AML-193 (cell line): ENCODE measurements at regions not wholly inside any gene's neighbourhood (a gene's known extent, or its start where the extent isn't known, plus 50 kb on each side); places are given as distances from the start of the nearest gene placed in this dataset.

Experiments
- DNase-seq, 2 experiments: peaks; one replicate each; lab custom pipeline; 2025; lab: John Stamatoyannopoulos, UW

DNA sequence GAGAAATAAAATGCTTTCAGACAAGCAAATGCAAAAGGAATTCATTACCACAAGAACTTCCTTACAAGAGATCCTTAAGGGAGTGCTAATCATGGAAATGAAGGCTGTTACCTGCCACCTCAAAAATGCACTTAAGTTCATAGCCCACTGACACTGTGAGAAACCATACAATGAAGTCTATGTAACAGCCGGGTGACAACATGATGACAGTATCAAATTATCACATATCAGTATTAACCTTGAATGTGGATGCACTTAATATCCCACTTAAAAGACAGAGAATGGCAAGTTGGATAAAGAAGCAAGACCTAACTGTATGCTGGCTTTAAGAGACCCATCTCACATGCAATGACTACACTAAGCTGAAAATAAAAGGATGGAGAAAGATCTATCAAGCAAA is 403.4 kb upstream of the MC4R start:
- DNase-seq: no peak

DNA sequence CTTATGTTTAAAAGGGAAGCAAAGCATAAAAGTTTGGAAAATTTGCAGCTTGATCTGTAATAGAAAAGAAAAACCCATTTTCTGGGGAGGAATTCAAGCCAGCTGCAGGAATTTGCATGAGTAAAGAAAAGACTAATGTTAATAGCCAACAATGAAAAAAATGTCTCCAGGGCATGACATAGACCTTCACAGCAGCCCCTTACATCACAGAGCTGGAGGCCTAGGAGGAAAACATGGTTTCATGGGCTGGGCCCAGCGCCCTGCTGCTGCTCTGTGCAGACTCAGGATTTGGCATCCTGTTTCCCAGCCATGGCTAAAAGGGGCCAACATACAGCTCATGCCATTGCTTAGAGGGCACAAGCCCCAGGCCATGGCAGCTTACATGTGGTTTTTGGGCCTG is 411.6 kb upstream of the MC4R start:
- no peak for DNase-seq

DNA sequence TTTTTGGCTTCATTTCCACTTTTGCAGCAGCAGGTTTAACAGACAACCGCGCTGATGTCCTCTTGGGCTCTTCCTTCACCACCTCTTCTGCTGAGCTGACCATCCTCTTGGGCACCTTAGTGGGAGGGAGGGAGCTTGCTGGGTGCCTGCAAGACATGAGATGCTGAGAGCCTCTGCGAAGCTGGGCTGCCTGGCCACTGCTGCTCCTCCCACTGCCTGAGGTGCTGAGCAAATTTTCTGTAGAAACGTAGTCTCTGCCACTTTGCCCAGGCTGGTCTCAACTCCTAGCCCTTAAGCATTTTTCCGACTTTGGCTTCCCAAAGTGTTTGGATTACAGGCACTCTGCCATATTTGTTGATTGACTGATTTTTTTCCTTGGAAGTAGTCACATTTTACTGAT is 422.2 kb upstream of the MC4R start:
- no peak for DNase-seq

DNA sequence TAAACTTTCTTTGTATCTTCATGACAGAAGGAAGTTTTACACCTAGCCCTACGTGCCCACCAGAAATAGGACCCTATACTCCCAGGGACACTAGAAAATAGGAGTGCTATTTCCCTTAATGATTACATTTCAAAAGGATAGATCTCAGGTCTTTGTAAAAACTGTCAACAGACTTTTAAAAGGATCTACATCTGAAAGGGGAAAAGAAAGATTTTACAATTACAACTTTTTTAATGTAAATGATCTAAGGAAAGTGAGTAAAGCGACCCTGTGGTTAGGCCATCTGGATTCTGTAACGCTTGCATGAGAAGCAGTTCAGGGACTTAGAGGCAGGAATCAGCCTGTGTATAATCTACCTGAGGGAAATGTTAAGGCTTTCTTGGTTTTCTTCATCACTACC is 431.8 kb upstream of the MC4R start:
- DNase-seq: no peak

DNA sequence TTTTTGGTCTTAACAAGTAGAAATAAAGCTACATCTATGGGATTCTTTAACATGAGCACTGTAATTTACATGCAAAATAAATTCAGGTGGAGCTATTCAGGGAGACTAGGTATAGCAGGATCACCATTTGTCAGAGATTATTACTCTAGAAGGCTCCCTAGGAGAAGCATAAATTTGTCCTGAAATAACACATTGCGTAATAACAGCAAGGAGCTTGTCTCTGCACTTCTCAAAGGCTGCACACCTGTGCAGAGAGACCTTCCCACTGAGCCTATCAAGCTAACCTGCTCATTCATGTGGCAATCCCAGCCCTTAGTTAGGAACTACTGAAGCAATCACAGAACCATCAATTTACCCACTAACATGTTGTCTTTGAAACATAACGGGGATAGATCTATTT is 437.4 kb upstream of the MC4R start:
- DNase-seq: no peak

DNA sequence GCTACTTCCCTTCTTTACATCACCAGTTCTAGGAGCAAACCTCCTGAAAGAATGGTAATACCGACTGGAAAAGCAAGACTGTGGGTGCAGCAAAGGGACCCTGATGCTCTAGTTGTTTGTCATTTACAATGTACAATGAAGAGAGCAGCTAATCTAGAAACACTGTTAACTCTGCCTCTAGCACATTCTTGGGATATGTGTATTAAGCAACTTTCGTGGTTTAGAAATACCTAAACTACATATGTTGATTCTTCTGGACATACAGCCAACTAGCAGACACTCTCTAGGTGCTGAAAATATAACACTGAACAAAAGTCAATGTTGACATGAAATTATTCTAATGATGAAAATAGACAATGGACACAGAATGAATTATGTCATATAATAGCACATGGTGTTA is 440.3 kb upstream of the MC4R start:
- DNase-seq: no peak

DNA sequence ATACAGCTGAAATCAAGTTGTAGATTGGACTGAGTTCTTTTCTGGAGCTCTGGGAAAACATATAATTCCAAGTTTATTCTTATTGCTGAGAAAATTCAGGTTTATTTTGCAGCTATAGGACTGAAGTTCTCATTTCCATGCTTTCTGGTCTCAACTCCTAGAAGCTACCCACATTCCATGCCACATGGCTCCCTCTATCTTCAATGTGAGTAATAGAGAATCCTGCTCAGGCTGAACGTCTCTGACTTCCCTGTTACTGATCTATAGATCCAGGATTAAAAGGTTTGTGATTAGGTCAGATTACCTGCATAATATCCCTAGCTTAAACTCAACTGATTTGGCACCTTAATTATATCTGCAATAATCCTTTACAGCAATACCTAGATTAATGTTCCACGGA is 453.8 kb upstream of the MC4R start:
- no peak for DNase-seq

DNA sequence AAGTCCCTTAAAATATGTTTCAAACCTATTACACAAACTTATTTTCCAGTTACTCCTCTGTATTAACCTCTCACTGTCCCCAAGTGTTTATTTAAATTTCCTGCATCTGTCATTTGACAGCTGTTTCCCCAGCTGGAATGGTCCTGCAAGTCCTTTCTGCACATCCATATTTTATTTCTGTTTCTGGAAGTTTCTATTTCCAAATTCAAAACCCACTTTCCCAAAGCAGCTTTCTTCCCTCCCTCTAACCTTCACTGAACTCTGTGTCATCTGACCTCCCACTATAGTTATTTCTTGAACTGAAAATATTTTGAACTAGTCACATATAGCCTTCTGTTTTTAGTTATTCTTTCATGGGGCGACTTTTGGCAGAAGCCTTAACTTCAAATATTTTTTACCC is 459.4 kb upstream of the MC4R start:
- DNase-seq: no peak

DNA sequence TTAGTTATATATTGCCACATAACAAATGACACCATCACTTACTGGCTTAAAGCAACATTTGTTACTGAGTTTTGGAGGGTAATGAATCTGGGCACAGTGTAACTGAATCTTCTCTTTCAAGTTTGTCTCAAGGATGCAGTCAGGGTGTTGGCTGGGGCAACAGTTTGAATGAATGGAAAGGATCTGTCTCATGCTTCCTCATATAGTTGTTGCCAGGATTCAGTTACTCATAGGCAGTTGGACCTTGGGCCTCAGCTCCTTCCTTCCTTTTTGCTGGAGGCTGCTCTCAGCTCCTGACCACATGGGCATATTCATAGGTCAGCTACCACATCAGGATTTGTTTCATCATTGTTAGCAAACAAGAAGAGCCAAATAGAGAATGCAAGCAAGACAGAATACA is 466.1 kb upstream of the MC4R start:
- DNase-seq: no peak

DNA sequence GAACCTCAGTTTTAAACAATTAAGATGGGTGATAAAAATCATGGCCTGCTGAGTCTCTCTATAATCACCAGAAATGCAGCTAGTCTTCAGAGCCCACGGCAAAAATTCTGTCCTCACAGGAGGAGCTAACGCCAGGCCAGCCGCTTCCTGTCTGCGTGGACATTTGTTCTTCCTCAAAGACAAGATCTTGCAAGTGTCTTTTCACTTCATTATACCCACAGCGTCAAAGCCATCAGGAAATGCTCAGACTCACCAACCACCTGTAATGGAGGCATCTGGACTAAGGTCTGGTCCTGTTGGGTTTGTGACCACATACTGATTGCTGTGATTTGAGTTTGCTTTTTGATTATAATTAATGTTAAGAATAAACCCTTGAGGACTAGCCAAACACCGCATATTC is 473.8 kb upstream of the MC4R start:
- DNase-seq: no peak

DNA sequence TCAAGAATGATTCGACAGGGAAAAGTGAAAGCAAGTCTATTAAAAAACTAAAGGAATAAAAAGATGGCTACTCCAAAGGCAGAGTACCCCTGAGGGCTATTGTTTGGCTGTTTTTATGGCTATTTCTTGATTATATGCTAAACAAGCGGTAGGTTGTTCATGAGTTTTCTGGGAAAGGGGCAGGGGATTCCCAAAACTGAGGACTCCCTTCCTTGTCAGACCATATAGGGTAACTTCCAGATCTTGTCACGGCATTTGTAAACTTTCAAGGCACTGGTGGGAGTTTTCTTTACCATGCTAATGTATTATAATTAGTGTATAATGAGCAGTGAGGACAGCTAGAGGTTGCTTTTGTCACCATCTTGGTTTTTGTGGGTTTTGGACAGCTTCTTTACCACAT is 474.9 kb upstream of the MC4R start:
- DNase-seq: no peak

DNA sequence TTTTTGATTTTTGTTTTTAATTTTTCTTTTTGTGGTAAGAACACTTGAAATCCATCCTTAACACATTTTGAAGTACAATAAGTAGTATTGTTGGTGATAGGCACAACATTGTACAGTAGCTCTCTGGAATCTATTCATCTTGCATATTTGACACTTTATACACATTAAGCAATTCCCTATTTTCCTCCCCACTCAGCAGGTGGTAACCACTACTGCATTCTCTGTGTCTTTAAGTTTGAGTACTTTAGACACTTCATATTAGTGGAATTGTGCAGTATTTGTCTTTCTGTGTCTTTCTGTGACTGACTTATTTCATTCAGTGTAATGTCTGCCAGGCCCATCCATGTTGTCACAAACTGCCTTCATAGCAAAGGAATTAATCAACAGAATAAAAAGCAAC is 471.7 kb upstream of the CDH20 start:
- no peak for DNase-seq

DNA sequence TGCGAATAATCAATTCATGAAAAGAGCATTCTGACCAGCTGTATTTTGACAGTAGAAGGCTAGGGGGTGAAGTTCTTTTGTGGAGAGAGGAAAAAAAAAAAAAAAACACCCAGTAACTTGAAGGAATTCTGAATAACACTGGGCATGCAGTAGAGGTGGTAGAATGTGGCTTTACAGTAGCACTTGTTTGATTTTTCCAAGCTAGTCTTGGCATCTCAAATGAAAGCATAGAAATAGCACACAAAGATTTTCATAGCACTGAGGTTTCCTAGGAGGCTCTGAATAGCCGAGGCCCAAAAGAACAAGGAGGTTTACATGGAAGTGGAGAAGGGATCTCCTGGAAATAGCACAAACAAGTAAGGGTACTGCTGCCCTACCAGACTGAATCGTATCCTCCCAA is 470.2 kb upstream of the CDH20 start:
- DNase-seq: no peak

DNA sequence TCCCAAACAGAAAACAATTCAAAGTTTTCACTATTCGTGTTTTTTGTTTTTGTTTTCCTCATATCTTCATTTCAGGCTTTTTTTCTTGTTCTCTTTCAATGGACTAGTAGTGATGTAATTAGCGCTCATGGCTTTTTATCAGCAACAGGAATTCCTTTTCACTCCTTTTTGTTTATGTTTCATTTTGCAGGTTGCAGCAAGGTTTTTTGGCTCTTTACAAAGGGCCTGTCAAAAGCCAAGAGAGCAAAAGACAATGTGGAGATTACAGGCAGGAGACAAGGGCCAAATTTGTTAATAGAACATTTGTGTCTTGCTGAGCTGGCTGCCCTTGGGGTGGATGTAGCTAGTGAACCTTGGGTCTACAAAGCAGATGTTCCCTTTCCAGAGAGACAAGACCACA is 467.4 kb upstream of the CDH20 start:
- DNase-seq: no peak

DNA sequence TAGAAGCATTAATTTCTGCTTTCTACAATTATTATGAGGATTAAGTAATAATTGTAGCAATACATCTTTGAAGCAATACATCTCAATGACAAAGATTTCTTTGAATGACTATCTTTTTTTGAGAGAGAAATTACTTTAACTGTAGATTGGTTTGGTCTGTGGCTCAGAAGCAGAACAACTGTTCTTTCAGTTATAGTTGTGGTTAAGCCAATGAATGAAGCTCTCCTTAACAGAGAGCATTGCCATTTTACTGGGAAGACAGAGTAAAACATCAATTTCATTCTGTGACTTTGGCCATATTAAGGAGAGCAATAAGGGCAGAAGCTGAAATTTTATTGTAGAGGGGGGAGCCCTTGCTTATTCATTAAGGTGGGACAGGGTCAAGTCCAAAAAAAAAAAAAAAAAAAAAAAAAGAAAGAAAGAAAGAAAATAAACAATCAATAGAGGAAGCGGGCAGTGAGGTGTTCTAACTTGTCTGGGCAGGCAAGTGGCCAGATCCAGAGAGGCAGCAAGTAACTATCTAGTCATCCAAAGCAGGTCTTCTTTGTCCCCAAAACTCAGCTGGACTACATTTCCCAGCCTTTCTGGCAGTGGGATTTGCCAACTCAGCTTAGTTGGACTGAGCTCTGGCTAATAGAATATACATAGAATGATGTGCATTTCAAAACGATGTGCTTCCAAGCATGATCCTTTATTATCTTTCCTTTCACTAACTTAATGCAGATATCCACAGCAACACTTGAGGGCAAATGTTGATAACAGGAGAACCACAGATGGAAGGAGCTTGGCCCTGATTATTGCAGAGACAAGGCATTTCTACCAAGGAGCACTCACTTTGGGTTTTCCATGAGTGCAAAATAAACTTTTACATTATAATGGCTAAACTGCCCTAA is 462.7 kb upstream of the CDH20 start:
- DNase-seq: no peak

DNA sequence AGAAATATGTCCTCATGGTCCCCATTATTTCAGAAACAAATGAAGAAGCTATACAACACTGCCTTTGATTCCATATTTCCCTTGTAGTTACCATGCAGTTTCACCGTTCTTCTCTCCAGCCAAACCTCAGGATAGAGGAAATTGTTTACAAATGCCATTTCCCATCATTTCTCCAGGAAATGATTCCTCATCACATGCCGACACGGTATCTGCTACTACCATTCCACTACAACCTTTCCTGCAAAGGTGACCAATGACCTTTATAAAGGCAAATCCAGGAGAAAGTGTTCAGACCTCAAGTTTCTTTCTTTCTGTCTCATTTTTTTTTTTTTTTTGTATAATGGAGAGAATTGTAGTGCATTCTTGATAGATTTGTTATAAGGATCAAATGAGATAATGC is 460.8 kb upstream of the CDH20 start:
- no peak for DNase-seq

DNA sequence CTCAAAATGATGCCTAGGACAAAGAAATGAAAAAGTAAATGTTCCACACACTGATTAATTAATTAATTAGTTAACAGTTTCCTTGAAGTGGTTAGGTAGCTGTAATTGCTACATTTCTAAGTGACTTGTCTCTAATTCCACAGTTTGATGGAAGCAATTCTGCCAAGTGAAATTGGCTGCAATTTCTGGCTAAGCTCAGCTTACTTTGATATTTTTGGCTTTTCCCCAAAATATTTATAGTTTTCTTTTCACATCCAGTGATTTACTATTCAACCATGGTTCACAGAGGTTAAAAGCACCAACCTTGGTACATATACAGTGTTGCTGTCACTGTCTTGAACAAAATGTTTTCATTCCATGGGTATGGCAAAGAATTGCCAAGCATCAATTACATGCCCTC is 459.5 kb upstream of the CDH20 start:
- DNase-seq: no peak

DNA sequence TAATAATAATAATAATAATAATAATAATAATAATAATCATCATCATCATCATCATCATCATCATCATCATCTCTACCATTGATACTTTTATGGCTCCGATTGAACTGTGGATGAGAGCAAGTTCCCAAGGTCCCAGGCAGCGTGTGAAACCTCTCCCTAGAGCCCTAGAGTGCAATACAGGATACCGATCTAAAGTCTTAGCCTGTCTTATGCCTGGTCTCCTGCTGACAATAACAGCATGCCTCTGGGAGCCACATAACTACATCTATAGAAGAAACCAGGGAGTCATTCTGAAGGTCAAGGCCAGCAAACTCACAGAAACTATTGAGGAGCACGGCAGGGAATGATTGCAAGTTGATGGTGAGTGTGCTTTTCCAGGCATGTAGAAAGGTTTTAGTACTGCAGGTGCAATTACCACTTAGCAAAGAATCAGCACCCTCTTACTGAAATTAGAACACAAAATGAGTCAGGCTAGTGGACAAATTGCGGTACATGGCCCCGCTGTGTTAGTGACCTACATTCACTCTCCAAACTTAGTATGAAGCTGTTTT is 457.2 kb upstream of the CDH20 start:
- no peak for DNase-seq

DNA sequence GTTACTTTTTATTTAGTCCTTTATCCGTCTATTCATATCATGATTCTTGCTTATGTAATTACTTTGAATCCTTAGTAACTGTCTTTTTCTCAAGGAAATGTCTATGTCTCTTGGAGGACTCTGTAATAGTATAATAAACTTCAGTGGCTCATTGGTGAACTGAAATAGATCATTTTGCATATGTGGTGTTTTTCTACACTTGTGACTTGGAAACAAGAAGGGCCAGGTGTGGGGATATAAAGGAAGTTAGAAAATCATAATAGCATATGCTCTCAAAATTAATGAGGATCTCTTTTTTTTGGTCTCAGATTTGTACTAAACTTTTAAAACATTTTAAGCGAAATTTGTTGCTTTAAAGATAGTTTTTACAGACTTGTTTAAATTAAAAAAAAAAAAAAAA is 453.0 kb upstream of the CDH20 start:
- DNase-seq: no peak

DNA sequence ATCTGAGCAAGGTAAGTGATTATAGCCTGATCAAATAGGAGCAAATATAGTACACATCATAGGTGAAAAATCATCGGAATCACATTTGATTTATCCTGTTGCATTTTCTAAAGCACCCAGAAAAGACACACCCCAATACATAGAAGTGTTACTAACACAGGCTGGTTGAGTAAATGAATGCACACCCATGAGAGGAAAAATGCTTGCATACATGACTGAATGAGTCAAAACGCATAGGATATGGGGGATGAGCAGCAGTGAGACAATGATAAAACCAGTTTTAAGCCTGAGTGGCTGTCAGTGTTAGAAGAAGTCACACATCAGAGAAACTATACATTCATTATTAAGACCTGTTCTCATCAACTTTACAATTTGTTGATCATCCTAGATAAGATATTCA is 449.6 kb upstream of the CDH20 start:
- DNase-seq: no peak

DNA sequence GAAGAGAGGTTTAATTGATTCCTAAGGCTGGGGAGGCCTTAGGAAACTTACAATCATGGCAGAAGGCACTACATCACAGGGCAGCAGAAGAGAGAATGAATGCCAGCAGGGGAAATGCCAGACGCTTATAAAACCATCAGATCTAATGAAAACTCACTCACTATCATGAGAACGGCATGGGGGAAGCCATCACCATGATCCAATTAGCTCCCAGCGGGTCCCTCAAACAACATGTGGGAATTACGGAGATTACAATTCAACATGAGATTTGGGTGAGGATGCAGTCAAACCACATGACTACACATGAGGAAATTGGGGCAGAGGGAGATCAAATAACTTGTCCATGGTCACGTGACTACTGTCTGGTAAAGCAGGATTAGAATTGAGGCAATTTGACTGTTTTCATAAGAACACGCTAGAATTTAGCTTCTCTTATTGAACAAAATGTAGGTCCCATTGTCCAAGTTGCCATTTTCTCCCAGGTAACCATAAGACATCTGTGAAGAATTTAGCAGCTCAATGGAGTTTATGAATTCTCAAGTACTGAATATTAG is 445.1 kb upstream of the CDH20 start:
- DNase-seq: no peak

DNA sequence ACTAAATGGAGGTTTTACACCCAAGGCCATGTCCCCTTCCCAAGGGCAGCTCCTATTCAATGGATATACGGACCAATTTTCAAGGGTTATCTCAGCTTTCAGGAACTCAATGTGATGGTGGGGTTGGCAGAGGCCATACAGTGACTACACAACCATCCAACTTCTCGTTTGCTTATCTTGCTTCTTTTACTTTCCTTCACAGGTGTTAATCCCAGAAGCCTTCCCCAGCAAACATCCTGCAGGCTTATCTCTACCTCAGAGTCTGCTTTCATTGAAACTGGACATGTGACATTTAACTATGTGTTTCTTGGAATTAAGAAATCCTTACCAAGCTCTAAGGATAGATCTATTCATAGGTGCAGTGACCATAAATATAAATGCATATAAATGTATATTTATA is 443.8 kb upstream of the CDH20 start:
- no peak for DNase-seq

DNA sequence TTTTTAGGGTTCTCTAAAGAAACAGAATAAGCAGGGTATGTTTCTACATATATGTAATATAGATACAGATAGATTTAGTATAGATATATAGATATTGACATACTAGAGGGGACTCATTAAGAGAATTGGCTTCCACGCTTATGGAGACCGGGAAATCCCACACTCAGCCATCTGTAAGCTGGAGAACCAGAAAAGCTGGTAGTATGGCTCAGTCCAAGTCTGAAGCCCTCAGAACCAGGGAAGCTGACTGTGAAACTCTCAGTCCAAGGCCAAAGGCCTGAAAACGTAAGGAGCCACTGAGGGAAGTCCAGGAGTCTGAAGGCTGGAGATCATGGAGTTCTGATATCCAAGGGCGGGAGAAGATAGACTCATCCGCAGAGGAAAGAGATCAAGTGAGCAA is 441.3 kb upstream of the CDH20 start:
- DNase-seq: no peak

DNA sequence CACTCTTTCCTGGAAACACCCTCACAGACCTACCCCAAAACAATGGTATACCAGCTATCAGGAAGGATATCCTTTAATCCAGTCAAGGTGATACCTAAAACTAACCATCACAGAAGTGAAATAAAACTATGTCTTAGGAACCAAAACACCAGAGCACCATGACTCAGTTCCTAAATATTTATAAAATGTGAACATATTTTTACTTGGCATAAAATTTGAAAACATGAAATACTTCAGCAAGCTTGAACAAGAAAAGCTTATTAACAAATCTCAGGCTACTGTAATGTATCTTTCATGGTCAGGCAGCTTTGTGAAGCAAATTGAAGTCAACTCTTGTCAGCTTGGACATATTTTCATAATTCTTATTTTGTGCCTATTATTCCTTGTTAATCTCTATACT is 440.8 kb upstream of the CDH20 start:
- DNase-seq: no peak
